RWPE2 (cell line): ENCODE measurements at regions not wholly inside any gene's neighbourhood (a gene's known extent, or its start where the extent isn't known, plus 50 kb on each side); places are given as distances from the start of the nearest gene placed in this dataset.

ENCODE experiments used
- ATAC-seq: fragments of 200-7000 bp; cut with Tn5 transposase; 3 replicates; pipeline ENCODE4 v1.9.1; 2021; ENCODE audit warnings: low read depth
- DNase-seq: peaks from one replicate; pipeline ENCODE4 v3.0.0-alpha.2; 2020; ENCODE audit warnings: low spot score
- H3K27ac ChIP-seq: fragments of 450-650 bp; 2 replicates; pipeline ENCODE4 v1.5.1; 2017; ENCODE audit warnings: mild to moderate bottlenecking; ENCODE audit not compliant: poor library complexity, severe bottlenecking
- H3K27me3 ChIP-seq: fragments of 250-450 bp; sonication (Bioruptor Pico); 2 replicates; pipeline ENCODE4 v1.5.1; 2021; ENCODE audit warnings: mild to moderate bottlenecking, moderate library complexity; ENCODE audit not compliant: insufficient read depth, poor library complexity, severe bottlenecking
- H3K36me3 ChIP-seq: fragments of 250-450 bp; sonication (Bioruptor Pico); 2 replicates; pipeline ENCODE4 v1.5.1; 2020; ENCODE audit warnings: low read depth, mild to moderate bottlenecking, moderate library complexity
- H3K4me1 ChIP-seq: fragments of 250-450 bp; sonication (Bioruptor Pico); 2 replicates; pipeline ENCODE4 v1.5.1; 2021; ENCODE audit warnings: mild to moderate bottlenecking, moderate library complexity; ENCODE audit not compliant: insufficient read depth, poor library complexity, severe bottlenecking
- H3K4me3 ChIP-seq: fragments of 250-450 bp; sonication (Bioruptor Pico); 2 replicates; pipeline ENCODE4 v1.5.1; 2021; ENCODE audit warnings: mild to moderate bottlenecking, moderate library complexity; ENCODE audit not compliant: severe bottlenecking
- H3K9me3 ChIP-seq: fragments of 250-450 bp; sonication (Bioruptor Pico); 2 replicates; pipeline ENCODE4 v1.5.1; 2021; ENCODE audit warnings: mild to moderate bottlenecking, moderate library complexity; ENCODE audit not compliant: severe bottlenecking
- TF ChIP-seq, protein P1 (sequence below): fragments of 450-650 bp; IDR thresholded peaks from one replicate; pipeline ENCODE4 v1.5.1; 2017; ENCODE audit warnings: mild to moderate bottlenecking, moderate library complexity; ENCODE audit not compliant: poor library complexity, severe bottlenecking

DNA sequence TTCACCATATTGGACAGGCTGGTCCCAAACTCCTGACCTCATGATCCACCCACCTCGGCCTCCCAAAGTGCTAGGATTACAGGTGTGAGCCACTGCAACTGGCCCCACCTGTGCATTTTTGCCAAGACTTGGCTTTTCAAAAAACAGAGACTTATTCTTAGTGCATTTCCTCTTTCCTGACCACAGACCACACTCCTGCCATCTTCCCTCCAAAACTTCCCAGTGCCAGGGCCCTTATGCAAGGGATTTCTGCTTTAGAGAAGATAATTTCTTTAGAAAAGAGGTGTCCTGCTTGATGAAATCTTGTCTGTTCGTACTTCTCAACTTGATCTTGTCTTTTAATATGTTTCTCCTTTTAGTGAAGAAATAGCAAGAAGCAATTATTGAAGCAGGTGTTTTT lies 98.8 kb upstream of the ZNF516 start:
- DNase-seq = no peak
- no peaks in the 10 kb centered on the region for H3K4me1 ChIP-seq
- no peaks in the 10 kb centered on the region for H3K9me3 ChIP-seq
- H3K36me3 ChIP-seq = no peaks in the 10 kb centered on the region
- H3K27ac ChIP-seq = no peak overlapping the region
- TF ChIP-seq, protein P1, sequence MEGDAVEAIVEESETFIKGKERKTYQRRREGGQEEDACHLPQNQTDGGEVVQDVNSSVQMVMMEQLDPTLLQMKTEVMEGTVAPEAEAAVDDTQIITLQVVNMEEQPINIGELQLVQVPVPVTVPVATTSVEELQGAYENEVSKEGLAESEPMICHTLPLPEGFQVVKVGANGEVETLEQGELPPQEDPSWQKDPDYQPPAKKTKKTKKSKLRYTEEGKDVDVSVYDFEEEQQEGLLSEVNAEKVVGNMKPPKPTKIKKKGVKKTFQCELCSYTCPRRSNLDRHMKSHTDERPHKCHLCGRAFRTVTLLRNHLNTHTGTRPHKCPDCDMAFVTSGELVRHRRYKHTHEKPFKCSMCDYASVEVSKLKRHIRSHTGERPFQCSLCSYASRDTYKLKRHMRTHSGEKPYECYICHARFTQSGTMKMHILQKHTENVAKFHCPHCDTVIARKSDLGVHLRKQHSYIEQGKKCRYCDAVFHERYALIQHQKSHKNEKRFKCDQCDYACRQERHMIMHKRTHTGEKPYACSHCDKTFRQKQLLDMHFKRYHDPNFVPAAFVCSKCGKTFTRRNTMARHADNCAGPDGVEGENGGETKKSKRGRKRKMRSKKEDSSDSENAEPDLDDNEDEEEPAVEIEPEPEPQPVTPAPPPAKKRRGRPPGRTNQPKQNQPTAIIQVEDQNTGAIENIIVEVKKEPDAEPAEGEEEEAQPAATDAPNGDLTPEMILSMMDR = no peak
- ATAC-seq = no peak
- no peaks in the 10 kb centered on the region for H3K27me3 ChIP-seq
- no peak overlapping the region for H3K4me3 ChIP-seq

DNA sequence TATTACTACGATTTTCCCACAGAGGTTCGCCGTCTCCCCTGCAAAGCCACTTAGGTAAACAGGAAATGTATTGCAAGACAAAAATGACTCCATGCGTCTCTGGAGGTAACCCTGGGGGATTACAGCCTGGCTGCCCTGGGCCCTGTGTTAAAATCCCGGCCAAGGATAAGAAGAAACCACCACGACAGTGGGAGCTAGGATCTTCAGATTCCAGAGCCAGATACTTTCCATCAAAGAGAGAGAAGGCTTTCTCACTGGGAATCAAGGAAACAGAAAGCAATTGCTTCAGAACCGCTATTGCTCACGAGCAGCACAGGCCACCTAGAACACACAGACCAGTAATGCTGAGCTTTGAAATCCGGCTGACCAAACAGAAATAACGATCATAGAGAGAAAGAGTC lies 97.9 kb upstream of the ZNF516 start:
- Histone ChIP-seq H3K4me3 (no peak overlapping the region), H3K36me3 (no peaks in the 10 kb centered on the region), H3K27ac (no peak overlapping the region), H3K4me1 (peaks cover 3% of the 10 kb centered on the region), H3K9me3 (no peaks in the 10 kb centered on the region), H3K27me3 (no peaks in the 10 kb centered on the region)
- DNase-seq (no peak), ATAC-seq (no peak)
- TF ChIP-seq, protein P1 = no peak

DNA sequence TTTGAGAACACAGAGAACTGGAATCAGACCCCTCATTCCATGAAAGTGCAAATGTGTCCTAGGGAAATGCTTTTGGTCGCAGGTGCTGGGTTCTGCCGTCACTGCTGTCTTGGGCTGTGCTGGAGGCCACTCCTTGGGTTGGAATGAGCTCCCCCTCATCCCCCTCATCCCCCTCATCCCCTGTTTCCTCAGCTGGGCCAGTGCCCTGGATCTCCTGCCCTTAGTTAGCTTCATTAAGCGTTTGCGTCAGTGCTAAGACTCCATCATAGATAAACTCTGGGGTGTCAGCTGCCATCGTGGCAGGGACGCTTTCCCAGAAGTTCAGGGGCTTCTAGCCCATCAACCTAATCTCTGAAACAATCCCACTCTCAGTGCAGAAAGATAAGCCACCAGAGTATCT lies 97.1 kb upstream of the ZNF516 start:
- no peak overlapping the region for H3K27ac ChIP-seq
- H3K4me3 ChIP-seq = no peak overlapping the region
- peaks cover 3% of the 10 kb centered on the region for H3K4me1 ChIP-seq
- no peaks in the 10 kb centered on the region for H3K27me3 ChIP-seq
- ATAC-seq (no peak), DNase-seq (no peak)
- no peaks in the 10 kb centered on the region for H3K9me3 ChIP-seq
- H3K36me3 ChIP-seq = no peaks in the 10 kb centered on the region
- TF ChIP-seq, protein P1 = no peak

DNA sequence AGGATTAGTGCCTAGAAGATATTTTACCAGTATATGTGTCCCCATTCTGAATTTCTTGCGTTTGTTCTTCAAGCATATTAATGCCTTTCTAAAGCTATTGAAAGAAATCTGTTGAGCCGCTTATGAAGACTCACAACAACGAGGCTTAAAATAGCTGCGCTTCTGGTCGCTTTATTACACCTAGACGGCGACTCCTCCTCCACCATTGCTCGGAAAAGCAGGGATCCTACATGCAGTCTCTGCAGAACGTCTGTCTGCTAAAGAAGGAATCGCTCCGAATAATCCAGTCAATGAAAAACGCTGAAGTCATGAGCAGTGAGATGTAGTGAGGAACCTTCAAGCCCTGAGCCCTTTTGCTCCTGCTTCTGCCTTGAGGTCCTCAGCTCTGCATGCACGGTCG lies 94.8 kb upstream of the ZNF516 start:
- H3K36me3 ChIP-seq = no peaks in the 10 kb centered on the region
- no peak overlapping the region for H3K4me3 ChIP-seq
- ATAC-seq (no peak), DNase-seq (no peak)
- H3K9me3 ChIP-seq = no peaks in the 10 kb centered on the region
- H3K4me1 ChIP-seq = peaks cover 3% of the 10 kb centered on the region
- no peaks in the 10 kb centered on the region for H3K27me3 ChIP-seq
- TF ChIP-seq, protein P1 = no peak
- no peak overlapping the region for H3K27ac ChIP-seq

DNA sequence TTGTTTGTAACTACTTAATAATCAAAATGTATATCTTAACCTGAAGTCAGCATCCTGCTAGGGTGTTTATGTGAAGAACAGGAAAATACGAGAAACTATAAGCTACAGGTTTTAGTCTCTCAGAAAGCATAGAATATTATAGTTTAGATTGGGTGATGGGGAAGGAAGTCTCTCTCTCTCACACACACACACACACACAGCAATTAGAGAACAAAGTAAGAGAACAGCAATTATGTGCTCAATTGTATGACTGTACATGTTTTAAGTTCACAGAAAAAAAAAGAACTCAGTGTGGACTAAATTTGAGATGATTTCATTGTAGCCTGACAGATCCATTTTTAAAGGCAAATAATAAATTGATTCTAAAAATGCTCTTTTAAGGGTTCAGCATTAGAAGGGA lies 94.3 kb upstream of the ZNF516 start:
- no peak for ATAC-seq
- no peaks in the 10 kb centered on the region for H3K36me3 ChIP-seq
- peaks cover 3% of the 10 kb centered on the region for H3K4me1 ChIP-seq
- H3K27me3 ChIP-seq = no peaks in the 10 kb centered on the region
- H3K4me3 ChIP-seq = no peak overlapping the region
- no peak overlapping the region for H3K27ac ChIP-seq
- TF ChIP-seq, protein P1 = no peak
- no peak for DNase-seq
- no peaks in the 10 kb centered on the region for H3K9me3 ChIP-seq
